Activated CD8-positive, alpha-beta T cell treated with anti-CD3 and anti-CD28 coated beads for 36 hours (primary cell): ENCODE measurements at regions not wholly inside any gene's neighbourhood (a gene's known extent, or its start where the extent isn't known, plus 50 kb on each side); places are given as distances from the start of the nearest gene placed in this dataset.

ENCODE experiments used
- ATAC-seq: fragments of 200-7000 bp; cut with Tn5 transposase; one replicate; pipeline ENCODE4 v1.10.0; 2021; ENCODE audit warnings: mild to moderate bottlenecking, moderate library complexity
- CTCF ChIA-PET: fragments of 350-600 bp; sonication (Branson Sonifier 250); formaldehyde crosslinking; loops from one replicate; lab custom pipeline; 2021; ENCODE audit warnings: antibody characterized with exemption; lab: Charles Lee
- POLR2A ChIA-PET: fragments of 350-600 bp; sonication (Branson Sonifier 250); formaldehyde crosslinking; loops from one replicate; lab custom pipeline; 2021; ENCODE audit warnings: antibody characterized with exemption; lab: Charles Lee
- DNase-seq: peaks from one replicate; pipeline ENCODE4 v3.0.0-alpha.2; 2020
- H3K27ac Mint-ChIP-seq: one replicate; pipeline ENCODE4 v1.8.0; 2021; ENCODE audit warnings: mild to moderate bottlenecking, mixed read lengths
- H3K27me3 Mint-ChIP-seq: one replicate; pipeline ENCODE4 v1.8.0; 2021; ENCODE audit warnings: mixed read lengths
- H3K36me3 Mint-ChIP-seq: one replicate; pipeline ENCODE4 v1.8.0; 2021; ENCODE audit warnings: low read depth, mixed read lengths
- H3K4me1 Mint-ChIP-seq: one replicate; pipeline ENCODE4 v1.8.0; 2021; ENCODE audit warnings: low read depth, mixed read lengths
- H3K4me3 Mint-ChIP-seq: one replicate; pipeline ENCODE4 v1.8.0; 2021; ENCODE audit warnings: mild to moderate bottlenecking, moderate library complexity, mixed read lengths
- H3K9me3 Mint-ChIP-seq: one replicate; pipeline ENCODE4 v1.8.0; 2021; ENCODE audit warnings: mixed read lengths
- intact Hi-C: fragments of 100-400 bp; cut with micrococcal nuclease; formaldehyde crosslinking; loops from one replicate; pipeline ENCODE4 v1.10.0; 2022
- TF ChIP-seq, protein P1 (sequence below): fragments of 200-600 bp; IDR thresholded peaks from one replicate; pipeline ENCODE4 v1.8.0; 2022; ENCODE audit warnings: antibody characterized with exemption, mild to moderate bottlenecking

DNA sequence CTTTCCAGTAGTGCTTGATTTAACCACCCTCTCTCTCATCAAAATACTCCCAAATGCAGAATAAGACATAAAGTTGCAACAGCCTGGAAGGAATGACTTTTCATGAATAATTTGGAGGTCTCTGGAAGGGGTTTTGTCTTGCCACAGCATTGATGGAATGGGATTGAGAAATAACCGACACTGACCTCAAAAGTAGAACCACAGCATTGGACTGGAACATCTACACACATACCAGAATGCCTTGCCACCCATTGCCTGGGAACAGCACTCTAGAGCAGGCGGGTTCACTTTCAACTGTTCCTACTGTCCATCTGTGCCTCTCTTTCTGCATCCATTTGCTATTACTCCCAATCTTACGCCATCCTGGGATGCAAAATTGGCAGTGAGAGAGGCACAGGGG lies 149.1 kb upstream of the USP24 start:
- Mint-ChIP-seq H3K36me3 (no peaks in the 10 kb centered on the region), H3K4me3 (no peak overlapping the region), H3K27ac (no peak overlapping the region), H3K27me3 (no peaks in the 10 kb centered on the region), H3K9me3 (no peaks in the 10 kb centered on the region), H3K4me1 (peaks cover 8% of the 10 kb centered on the region)
- DNase-seq = no peak
- ChIA-PET CTCF (interaction anchor here (1.1 to 2.7 kb wide), 2 partner anchors 11 to 15 kb away, joined by 3 to 20 read pairs; no protein-coding TSS in a partner anchor), POLR2A (no interaction called here)
- no peak for ATAC-seq
- TF ChIP-seq, protein P1, sequence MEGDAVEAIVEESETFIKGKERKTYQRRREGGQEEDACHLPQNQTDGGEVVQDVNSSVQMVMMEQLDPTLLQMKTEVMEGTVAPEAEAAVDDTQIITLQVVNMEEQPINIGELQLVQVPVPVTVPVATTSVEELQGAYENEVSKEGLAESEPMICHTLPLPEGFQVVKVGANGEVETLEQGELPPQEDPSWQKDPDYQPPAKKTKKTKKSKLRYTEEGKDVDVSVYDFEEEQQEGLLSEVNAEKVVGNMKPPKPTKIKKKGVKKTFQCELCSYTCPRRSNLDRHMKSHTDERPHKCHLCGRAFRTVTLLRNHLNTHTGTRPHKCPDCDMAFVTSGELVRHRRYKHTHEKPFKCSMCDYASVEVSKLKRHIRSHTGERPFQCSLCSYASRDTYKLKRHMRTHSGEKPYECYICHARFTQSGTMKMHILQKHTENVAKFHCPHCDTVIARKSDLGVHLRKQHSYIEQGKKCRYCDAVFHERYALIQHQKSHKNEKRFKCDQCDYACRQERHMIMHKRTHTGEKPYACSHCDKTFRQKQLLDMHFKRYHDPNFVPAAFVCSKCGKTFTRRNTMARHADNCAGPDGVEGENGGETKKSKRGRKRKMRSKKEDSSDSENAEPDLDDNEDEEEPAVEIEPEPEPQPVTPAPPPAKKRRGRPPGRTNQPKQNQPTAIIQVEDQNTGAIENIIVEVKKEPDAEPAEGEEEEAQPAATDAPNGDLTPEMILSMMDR = no peak
- intact Hi-C loops = no loop called here

DNA sequence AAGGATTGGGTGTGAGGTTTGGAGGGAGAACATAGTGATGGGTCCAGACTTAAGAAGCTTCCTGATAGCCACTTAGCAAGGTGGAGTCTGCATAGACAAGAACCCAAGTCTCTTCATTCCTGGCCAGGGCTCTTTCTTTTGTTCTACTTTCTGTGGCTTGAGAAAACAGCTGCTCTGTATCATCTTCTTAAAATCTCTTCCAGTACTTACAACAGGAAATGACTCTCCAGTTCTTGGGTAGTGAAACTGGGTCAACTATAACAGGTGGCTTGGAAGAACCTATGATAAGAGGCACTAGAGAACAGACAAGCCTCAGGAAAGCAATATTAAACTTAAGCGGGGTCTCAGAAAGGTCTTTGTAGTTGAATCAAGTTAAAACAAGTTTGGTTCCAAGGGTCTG lies 148.1 kb upstream of the USP24 start:
- H3K36me3 Mint-ChIP-seq = no peaks in the 10 kb centered on the region
- intact Hi-C loops = no loop called here
- H3K4me1 Mint-ChIP-seq = peaks cover 8% of the 10 kb centered on the region
- DNase-seq (no peak), ATAC-seq (peak; percentile 74)
- H3K27ac Mint-ChIP-seq = no peak overlapping the region
- POLR2A ChIA-PET = no interaction called here
- TF ChIP-seq, protein P1 = no peak
- H3K9me3 Mint-ChIP-seq = no peaks in the 10 kb centered on the region
- H3K27me3 Mint-ChIP-seq = no peaks in the 10 kb centered on the region
- no peak overlapping the region for H3K4me3 Mint-ChIP-seq
- CTCF ChIA-PET = interaction anchor here (0.9 to 2.7 kb wide), 3 partner anchors 12 to 38 kb away, joined by 3 to 20 read pairs (median 3); no protein-coding TSS in a partner anchor

DNA sequence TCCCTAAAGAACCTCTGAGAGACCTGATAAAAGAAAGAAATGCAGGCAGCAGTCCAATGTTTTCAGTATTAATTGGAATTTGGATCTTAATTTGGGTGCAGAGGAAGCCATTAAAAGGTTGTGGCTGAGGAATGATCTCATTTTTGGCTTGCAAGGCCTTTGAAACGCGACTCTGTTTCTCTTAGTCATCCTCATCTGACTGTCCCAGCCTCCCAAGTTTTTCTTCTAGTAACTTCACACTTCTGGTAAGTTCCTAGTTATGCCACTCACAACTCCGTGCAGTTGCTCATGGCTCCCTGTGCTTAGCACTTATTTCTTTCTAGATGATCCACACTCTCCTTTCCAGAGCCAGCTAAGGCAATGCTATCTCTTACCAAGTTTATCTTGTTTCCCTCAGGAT lies 147.4 kb upstream of the USP24 start:
- Mint-ChIP-seq H3K27ac (no peak overlapping the region), H3K4me3 (no peak overlapping the region), H3K9me3 (no peaks in the 10 kb centered on the region), H3K36me3 (no peaks in the 10 kb centered on the region), H3K27me3 (peaks cover 1% of the 10 kb centered on the region), H3K4me1 (peaks cover 8% of the 10 kb centered on the region)
- intact Hi-C loops = no loop called here
- CTCF ChIA-PET = interaction anchor here (0.6 to 2.7 kb wide), 3 partner anchors 13 to 211 kb away, joined by 3 to 20 read pairs (median 3); no protein-coding TSS in a partner anchor
- ATAC-seq (no peak), DNase-seq (no peak)
- POLR2A ChIA-PET = no interaction called here
- TF ChIP-seq, protein P1 = no peak

DNA sequence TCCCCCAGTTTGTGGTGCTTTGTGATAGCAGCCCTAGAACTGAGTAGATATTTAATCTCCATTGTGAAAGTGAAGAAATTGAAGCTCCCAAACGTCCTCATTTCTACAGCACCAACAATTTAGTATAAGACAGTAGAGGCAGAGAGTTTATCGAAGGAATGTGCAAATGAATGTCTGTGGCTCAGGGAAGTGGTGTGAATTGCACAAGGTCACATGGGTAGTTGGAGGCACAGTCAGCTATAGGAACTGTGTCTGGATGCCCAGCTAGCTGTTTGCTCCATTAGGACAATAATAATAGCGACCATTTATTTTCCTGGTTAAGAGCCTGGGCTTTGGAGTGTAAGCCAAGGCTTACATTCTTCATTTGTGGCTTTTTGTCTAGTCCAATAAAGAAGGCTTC lies 144.4 kb upstream of the USP24 start:
- Mint-ChIP-seq H3K9me3 (no peaks in the 10 kb centered on the region), H3K27me3 (peaks cover 2% of the 10 kb centered on the region), H3K4me3 (no peak overlapping the region), H3K36me3 (no peaks in the 10 kb centered on the region), H3K4me1 (peaks cover 8% of the 10 kb centered on the region), H3K27ac (no peak overlapping the region)
- DNase-seq (no peak), ATAC-seq (no peak)
- ChIA-PET POLR2A (interaction anchor here (0.6 kb wide), 1 partner anchor 272 kb away, joined by 3 read pairs; no protein-coding TSS in a partner anchor), CTCF (interaction anchor here (1.4 to 3.6 kb wide), 2 partner anchors 16 to 22 kb away, joined by 3 to 23 read pairs; no protein-coding TSS in a partner anchor)
- intact Hi-C loops = no loop called here
- TF ChIP-seq, protein P1 = no peak

DNA sequence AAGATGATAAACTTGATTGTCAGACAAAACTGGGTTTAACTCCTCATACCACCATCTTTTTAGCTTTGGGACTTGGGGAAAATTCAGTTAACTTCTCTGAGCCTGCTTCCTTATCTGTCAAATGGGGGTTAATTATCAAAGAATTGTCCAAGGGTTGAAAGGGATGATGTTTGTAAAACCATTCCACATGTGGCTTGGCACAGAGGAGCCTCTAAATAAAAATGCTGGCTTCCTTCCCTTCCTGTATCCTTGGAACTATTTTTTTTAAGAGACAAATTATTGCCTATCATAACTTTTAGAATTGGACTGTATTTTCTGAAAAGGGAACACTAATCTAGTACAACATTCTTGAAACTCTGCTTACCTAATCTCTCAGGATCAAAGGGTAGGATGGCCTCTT lies 143.4 kb upstream of the USP24 start:
- ChIA-PET POLR2A (no interaction called here), CTCF (interaction anchor here (3.6 kb wide), 1 partner anchor 17 kb away, joined by 23 read pairs; no protein-coding TSS in a partner anchor)
- Mint-ChIP-seq H3K9me3 (no peaks in the 10 kb centered on the region), H3K4me1 (peaks cover 8% of the 10 kb centered on the region), H3K36me3 (no peaks in the 10 kb centered on the region), H3K27me3 (peaks cover 2% of the 10 kb centered on the region), H3K4me3 (no peak overlapping the region), H3K27ac (no peak overlapping the region)
- ATAC-seq = no peak
- TF ChIP-seq, protein P1 = no peak
- DNase-seq = no peak
- intact Hi-C loops = no loop called here
